Duodenal mucosa (tissue), 2 donors: ENCODE measurements at regions not wholly inside any gene's neighbourhood (a gene's known extent, or its start where the extent isn't known, plus 50 kb on each side); places are given as distances from the start of the nearest gene placed in this dataset.

Experiments
- H3K27ac ChIP-seq: one replicate; pipeline ENCODE4 v1.7.0; 2013; ENCODE audit warnings: low read depth, low read length
- H3K27me3 ChIP-seq, 2 donors: one replicate each; pipeline ENCODE4 v1.7.0; 2013; ENCODE audit warnings: low read length in 2 of 2, control low read depth in 1 of 2; ENCODE audit not compliant: insufficient read depth in 2 of 2, control insufficient read depth in 1 of 2
- H3K36me3 ChIP-seq, 2 donors: one replicate each; pipeline ENCODE4 v1.7.0; 2013; ENCODE audit warnings: low read length in 2 of 2, control low read depth in 1 of 2; ENCODE audit not compliant: insufficient read depth in 2 of 2, control insufficient read depth in 1 of 2
- H3K4me1 ChIP-seq, 2 donors: one replicate each; pipeline ENCODE4 v1.7.0; 2013; ENCODE audit warnings: low read length in 2 of 2, control low read depth in 1 of 2; ENCODE audit not compliant: insufficient read depth in 2 of 2, control insufficient read depth in 1 of 2
- H3K4me3 ChIP-seq, 2 donors: one replicate each; pipeline ENCODE4 v1.7.0; 2013; ENCODE audit warnings: low read length in 2 of 2, low read depth in 1 of 2
- H3K9ac ChIP-seq, 2 donors: one replicate each; pipeline ENCODE4 v1.7.0; 2013; ENCODE audit warnings: low read length in 2 of 2, low read depth in 1 of 2
- H3K9me3 ChIP-seq, 2 donors: one replicate each; pipeline ENCODE4 v1.7.0; 2013; ENCODE audit warnings: low read length in 2 of 2, control low read depth in 1 of 2; ENCODE audit not compliant: control insufficient read depth in 1 of 2

- no peaks in the 10 kb centered on the region for H3K9me3 ChIP-seq
- H3K27me3 ChIP-seq = no peaks in the 10 kb centered on the region
- H3K36me3 ChIP-seq = no peaks in the 10 kb centered on the region
- H3K4me3 ChIP-seq = no peak overlapping the region
- H3K27ac ChIP-seq = no peak overlapping the region
- no peak overlapping the region for H3K9ac ChIP-seq
- H3K4me1 ChIP-seq = no peaks in the 10 kb centered on the region
Measured at GRCh38 chr18:67278984-67279383, 237.5 kb downstream of the DSEL start.

- Histone ChIP-seq H3K9me3 (no peaks in the 10 kb centered on the region), H3K27me3 (no peaks in the 10 kb centered on the region), H3K4me3 (no peak overlapping the region), H3K36me3 (no peaks in the 10 kb centered on the region), H3K9ac (no peak overlapping the region), H3K27ac (no peak overlapping the region), H3K4me1 (no peaks in the 10 kb centered on the region)
Measured at GRCh38 chr18:67276638-67277037, 239.9 kb downstream of the DSEL start.

- Histone ChIP-seq H3K36me3 (no peaks in the 10 kb centered on the region), H3K27ac (no peak overlapping the region), H3K9ac (no peak overlapping the region), H3K4me1 (no peaks in the 10 kb centered on the region), H3K4me3 (no peak overlapping the region), H3K27me3 (no peaks in the 10 kb centered on the region), H3K9me3 (no peaks in the 10 kb centered on the region)
Measured at GRCh38 chr18:67273288-67273687, 243.2 kb downstream of the DSEL start.

- Histone ChIP-seq H3K27me3 (no peaks in the 10 kb centered on the region), H3K36me3 (no peaks in the 10 kb centered on the region), H3K27ac (no peak overlapping the region), H3K9ac (no peak overlapping the region), H3K4me3 (no peak overlapping the region), H3K9me3 (no peaks in the 10 kb centered on the region), H3K4me1 (no peaks in the 10 kb centered on the region)
Measured at GRCh38 chr18:67269206-67269605, 247.3 kb downstream of the DSEL start.

- Histone ChIP-seq H3K27ac (no peak overlapping the region), H3K9me3 (no peaks in the 10 kb centered on the region), H3K9ac (no peak overlapping the region), H3K4me3 (no peak overlapping the region), H3K4me1 (no peaks in the 10 kb centered on the region), H3K27me3 (no peaks in the 10 kb centered on the region), H3K36me3 (no peaks in the 10 kb centered on the region)
Measured at GRCh38 chr18:67268530-67268929, 248.0 kb downstream of the DSEL start.

- Histone ChIP-seq H3K9me3 (no peaks in the 10 kb centered on the region), H3K9ac (no peak overlapping the region), H3K27me3 (no peaks in the 10 kb centered on the region), H3K4me3 (no peak overlapping the region), H3K4me1 (no peaks in the 10 kb centered on the region), H3K27ac (no peak overlapping the region), H3K36me3 (no peaks in the 10 kb centered on the region)
Measured at GRCh38 chr18:67266246-67267237, 250.0 kb downstream of the DSEL start.

- no peak overlapping the region for H3K9ac ChIP-seq
Measured at GRCh38 chr18:67265464-67266245, 250.9 kb downstream of the DSEL start.

GRCh38 chr18:67261931-67262552 is 254.5 kb downstream of the DSEL start:
- Histone ChIP-seq H3K9me3 (no peaks in the 10 kb centered on the region), H3K4me3 (no peak overlapping the region), H3K27me3 (no peaks in the 10 kb centered on the region), H3K9ac (no peak overlapping the region), H3K36me3 (no peaks in the 10 kb centered on the region), H3K4me1 (no peaks in the 10 kb centered on the region), H3K27ac (no peak overlapping the region)

More at GRCh38 chr18:67265464-67266245, 250.9 kb downstream of the DSEL start:
- H3K27ac ChIP-seq = no peak overlapping the region
- no peaks in the 10 kb centered on the region for H3K36me3 ChIP-seq
- H3K27me3 ChIP-seq = no peaks in the 10 kb centered on the region
- no peaks in the 10 kb centered on the region for H3K9me3 ChIP-seq
- no peaks in the 10 kb centered on the region for H3K4me1 ChIP-seq
- no peak overlapping the region for H3K4me3 ChIP-seq

- no peak overlapping the region for H3K4me3 ChIP-seq
- H3K27me3 ChIP-seq = no peaks in the 10 kb centered on the region
- H3K9ac ChIP-seq = no peak overlapping the region
- no peak overlapping the region for H3K27ac ChIP-seq
- no peaks in the 10 kb centered on the region for H3K4me1 ChIP-seq
- H3K9me3 ChIP-seq = no peaks in the 10 kb centered on the region
- H3K36me3 ChIP-seq = no peaks in the 10 kb centered on the region
Measured at GRCh38 chr18:67260841-67261240, 255.7 kb downstream of the DSEL start.
